Bronchial epithelial cell (primary cell): ENCODE measurements at regions not wholly inside any gene's neighbourhood (a gene's known extent, or its start where the extent isn't known, plus 50 kb on each side); places are given as distances from the start of the nearest gene placed in this dataset.

Source experiments
- DNase-seq: peaks from one replicate; pipeline ENCODE4 v3.0.0-alpha.2; 2010; ENCODE audit warnings: low read depth
- FAIRE-seq: peaks from 2 replicates; lab custom pipeline; 2011; peaks lifted over from hg19 to GRCh38; lab: Jason Lieb, UNC
- H3K27me3 ChIP-seq: 2 replicates; pipeline ENCODE4 v1.5.1; 2011; ENCODE audit warnings: low read length; ENCODE audit not compliant: control insufficient read depth, insufficient read depth
- H3K36me3 ChIP-seq: 2 replicates; pipeline ENCODE4 v1.5.1; 2011; ENCODE audit warnings: low read length; ENCODE audit not compliant: control insufficient read depth, insufficient read depth
- H3K4me3 ChIP-seq: 2 replicates; pipeline ENCODE4 v1.5.1; 2011; ENCODE audit warnings: mild to moderate bottlenecking, low read depth, low read length, control low read depth
- CTCF ChIP-seq: IDR thresholded peaks from 2 replicates; pipeline ENCODE4 v1.5.1; 2011; ENCODE audit warnings: mild to moderate bottlenecking, moderate library complexity, low read length, control low read depth, inconsistent platforms; ENCODE audit not compliant: insufficient read depth, severe bottlenecking

- Histone ChIP-seq H3K36me3 (no peaks in the 10 kb centered on the region), H3K27me3 (peaks cover 11% of the 10 kb centered on the region), H3K4me3 (no peak overlapping the region)
- TF ChIP-seq CTCF, result no peak
- no peak for DNase-seq
- peak; percentile 28 for FAIRE-seq
Measured at GRCh38 chr3:13688034-13688433, 139.1 kb downstream of the FBLN2 start.
